ENCODE measurements at regions not wholly inside any gene's neighbourhood (a gene's known extent, or its start where the extent isn't known, plus 50 kb on each side); places are given as distances from the start of the nearest gene placed in this dataset.
"Not testable (repeated sequence)": the region's sequence is repeated elsewhere in the genome, so short reads cannot be mapped to it uniquely, and the experiment has no call there.

- DNase-seq (ENCODE audit: low read depth), result no peak
- TF ChIP-seq CTCF (IDR thresholded peaks at IDR 0.05; ENCODE audit: low read length, missing control alignments), result no peak
- H3K4me3 ChIP-seq (replicated peaks; ENCODE audit: low read depth, low read length), result no peak overlapping the region
Measured at GRCh38 chr4:170476351-170476750, 386.6 kb upstream of the AADAT start.

GRCh38 chr4:170465429-170465828, 375.7 kb upstream of the AADAT start:
- H3K4me3 ChIP-seq (replicated peaks; ENCODE audit: low read depth, low read length), result no peak overlapping the region
- TF ChIP-seq CTCF (IDR thresholded peaks at IDR 0.05; ENCODE audit: low read length, missing control alignments), result no peak
- DNase-seq (ENCODE audit: low read depth), result no peak

- no peak overlapping the region for H3K4me3 ChIP-seq (replicated peaks; ENCODE audit: low read depth, low read length)
- no peak for TF ChIP-seq CTCF (IDR thresholded peaks at IDR 0.05; ENCODE audit: low read length, missing control alignments)
- no peak for DNase-seq (ENCODE audit: low read depth)
Measured at GRCh38 chr4:170464614-170465197, 374.9 kb upstream of the AADAT start.

GRCh38 chr4:170446782-170447181, 357.0 kb upstream of the AADAT start:
- no peak overlapping the region for H3K4me3 ChIP-seq (replicated peaks; ENCODE audit: low read depth, low read length)
- no peak for TF ChIP-seq CTCF (IDR thresholded peaks at IDR 0.05; ENCODE audit: low read length, missing control alignments)
- no peak for DNase-seq (ENCODE audit: low read depth)

- DNase-seq (ENCODE audit: low read depth), result not testable (repeated sequence)
Measured at GRCh38 chr4:170441146-170441545, 351.4 kb upstream of the AADAT start.

GRCh38 chr4:170428929-170429328, 339.2 kb upstream of the AADAT start:
- no peak for DNase-seq (ENCODE audit: low read depth)
- TF ChIP-seq CTCF (IDR thresholded peaks at IDR 0.05; ENCODE audit: low read length, missing control alignments), result no peak
- H3K4me3 ChIP-seq (replicated peaks; ENCODE audit: low read depth, low read length), result no peak overlapping the region

More at GRCh38 chr4:170441146-170441545, 351.4 kb upstream of the AADAT start:
- H3K4me3 ChIP-seq (replicated peaks; ENCODE audit: low read depth, low read length), result not testable (repeated sequence)

GRCh38 chr4:170425521-170426143, 335.9 kb upstream of the AADAT start:
- DNase-seq (ENCODE audit: low read depth), result no peak
- no peak overlapping the region for H3K4me3 ChIP-seq (replicated peaks; ENCODE audit: low read depth, low read length)
- TF ChIP-seq CTCF (IDR thresholded peaks at IDR 0.05; ENCODE audit: low read length, missing control alignments), result no peak

All from fibroblast of pulmonary artery (primary cell).